ENCODE measurements at regions not wholly inside any gene's neighbourhood (a gene's known extent, or its start where the extent isn't known, plus 50 kb on each side); places are given as distances from the start of the nearest gene placed in this dataset.

- no peak for TF ChIP-seq CTCF (IDR thresholded peaks at IDR 0.05)
- no peak for TF ChIP-seq POLR2AphosphoS5 (IDR thresholded peaks at IDR 0.05)
- no peak for TF ChIP-seq POLR2A (IDR thresholded peaks at IDR 0.05)
- TF ChIP-seq EP300 (IDR thresholded peaks at IDR 0.05; ENCODE audit: low read depth): no peak
- intact Hi-C loops (cut with DNase I; ENCODE audit: low total_unique reads): no loop called here
- no peak overlapping the region for H3K27ac ChIP-seq
- H3K36me3 ChIP-seq: no peaks in the 10 kb centered on the region
- 90 to 100% methylated on average over 1 to 36 of the region's 46 CpGs for WGBS, 2 donors (ENCODE audit: low coverage in 1 of 2)
- in situ Hi-C loops (cut with MboI; ENCODE audit: low pct_ligation_motif_present in 1 of 4, low pct_unique_long_range_greater_than_20kb in 1 of 4, low sequenced_read_pairs in 3 of 4): no loop called here
- H3K9me3 ChIP-seq: no peaks in the 10 kb centered on the region
- H3K4me3 ChIP-seq: no peak overlapping the region
- H3K4me1 ChIP-seq: peaks cover 0 to 8% (median 2%) of the 10 kb centered on the region in 4 donors
- H3K27me3 ChIP-seq: no peaks in the 10 kb centered on the region
- DNase-seq: no peak
Measured at GRCh38 chr6:163834226-163834970, 419.9 kb downstream of the QKI start.

GRCh38 chr6:163831736-163832135, 417.2 kb downstream of the QKI start:
- TF ChIP-seq CTCF (IDR thresholded peaks at IDR 0.05) (no peak), EP300 (IDR thresholded peaks at IDR 0.05; ENCODE audit: low read depth) (no peak), POLR2AphosphoS5 (IDR thresholded peaks at IDR 0.05) (no peak), POLR2A (IDR thresholded peaks at IDR 0.05) (no peak)
- no peak overlapping the region for H3K4me3 ChIP-seq
- in situ Hi-C loops (cut with MboI; ENCODE audit: low pct_ligation_motif_present in 1 of 4, low pct_unique_long_range_greater_than_20kb in 1 of 4, low sequenced_read_pairs in 3 of 4) (no loop called here), intact Hi-C loops (cut with DNase I; ENCODE audit: low total_unique reads) (no loop called here)
- no peaks in the 10 kb centered on the region for H3K27me3 ChIP-seq
- 90 to 91% methylated on average over 2 of the region's 2 CpGs for WGBS, 2 donors (ENCODE audit: low coverage in 1 of 2)
- H3K27ac ChIP-seq: no peak overlapping the region
- no peaks in the 10 kb centered on the region for H3K36me3 ChIP-seq
- H3K4me1 ChIP-seq: no peaks in the 10 kb centered on the region
- DNase-seq: no peak
- no peaks in the 10 kb centered on the region for H3K9me3 ChIP-seq

- no peak for TF ChIP-seq EP300 (IDR thresholded peaks at IDR 0.05; ENCODE audit: low read depth)
- TF ChIP-seq POLR2AphosphoS5 (IDR thresholded peaks at IDR 0.05): no peak
- no peak for TF ChIP-seq CTCF (IDR thresholded peaks at IDR 0.05)
- TF ChIP-seq POLR2A (IDR thresholded peaks at IDR 0.05): no peak
- Histone ChIP-seq H3K36me3 (no peaks in the 10 kb centered on the region), H3K27me3 (no peaks in the 10 kb centered on the region), H3K4me1 (no peaks in the 10 kb centered on the region), H3K4me3 (no peak overlapping the region), H3K27ac (no peak overlapping the region), H3K9me3 (no peaks in the 10 kb centered on the region)
- WGBS, 2 donors (ENCODE audit: low coverage in 1 of 2): 76 to 100% methylated on average over 1 to 4 of the region's 4 CpGs
- intact Hi-C loops (cut with DNase I; ENCODE audit: low total_unique reads): no loop called here
- DNase-seq: no peak
- in situ Hi-C loops (cut with MboI; ENCODE audit: low pct_ligation_motif_present in 1 of 4, low pct_unique_long_range_greater_than_20kb in 1 of 4, low sequenced_read_pairs in 3 of 4): no loop called here
Measured at GRCh38 chr6:163830641-163831040, 416.1 kb downstream of the QKI start.

GRCh38 chr6:163828038-163828795, 413.7 kb downstream of the QKI start:
- intact Hi-C loops (cut with DNase I; ENCODE audit: low total_unique reads): no loop called here
- Histone ChIP-seq H3K27ac (no peak overlapping the region), H3K4me3 (no peak overlapping the region), H3K9me3 (no peaks in the 10 kb centered on the region), H3K4me1 (no peaks in the 10 kb centered on the region), H3K36me3 (no peaks in the 10 kb centered on the region), H3K27me3 (no peaks in the 10 kb centered on the region)
- no peak for DNase-seq
- TF ChIP-seq POLR2A (IDR thresholded peaks at IDR 0.05) (no peak), EP300 (IDR thresholded peaks at IDR 0.05; ENCODE audit: low read depth) (no peak), POLR2AphosphoS5 (IDR thresholded peaks at IDR 0.05) (no peak), CTCF (IDR thresholded peaks at IDR 0.05) (no peak)
- in situ Hi-C loops (cut with MboI; ENCODE audit: low pct_ligation_motif_present in 1 of 4, low pct_unique_long_range_greater_than_20kb in 1 of 4, low sequenced_read_pairs in 3 of 4): no loop called here
- WGBS, 2 donors (ENCODE audit: low coverage in 1 of 2): 89 to 100% methylated on average over 4 to 14 of the region's 14 CpGs
